LNCAP (cell line): ENCODE measurements at regions not wholly inside any gene's neighbourhood (a gene's known extent, or its start where the extent isn't known, plus 50 kb on each side); places are given as distances from the start of the nearest gene placed in this dataset.

Source experiments
- TF ChIP-seq, protein P1 (sequence below): fragments of 450-650 bp; IDR thresholded peaks from 2 replicates; pipeline ENCODE4 v1.5.1; 2017; ENCODE audit warnings: mild to moderate bottlenecking

DNA sequence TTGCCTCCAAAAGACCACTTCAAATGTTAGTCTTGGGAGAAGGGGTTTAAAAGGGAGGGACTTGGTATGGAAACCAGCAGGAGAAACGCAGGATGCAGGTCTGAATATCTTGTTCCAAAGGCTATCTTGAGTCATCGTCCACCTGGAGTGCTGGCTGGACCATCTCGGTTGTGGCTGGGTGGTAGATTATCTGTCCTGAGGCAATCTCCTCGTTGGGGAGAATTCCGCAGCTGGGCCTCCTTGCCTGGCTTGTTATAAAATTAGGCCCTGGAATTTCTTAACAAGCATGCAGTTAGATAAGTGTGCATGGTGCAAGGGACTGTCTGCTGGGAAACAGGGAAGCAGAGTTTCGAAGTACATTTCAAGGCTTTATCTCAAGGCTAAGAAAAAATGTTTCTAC lies 2045.7 kb upstream of the TENM3 start:
- TF ChIP-seq, protein P1, sequence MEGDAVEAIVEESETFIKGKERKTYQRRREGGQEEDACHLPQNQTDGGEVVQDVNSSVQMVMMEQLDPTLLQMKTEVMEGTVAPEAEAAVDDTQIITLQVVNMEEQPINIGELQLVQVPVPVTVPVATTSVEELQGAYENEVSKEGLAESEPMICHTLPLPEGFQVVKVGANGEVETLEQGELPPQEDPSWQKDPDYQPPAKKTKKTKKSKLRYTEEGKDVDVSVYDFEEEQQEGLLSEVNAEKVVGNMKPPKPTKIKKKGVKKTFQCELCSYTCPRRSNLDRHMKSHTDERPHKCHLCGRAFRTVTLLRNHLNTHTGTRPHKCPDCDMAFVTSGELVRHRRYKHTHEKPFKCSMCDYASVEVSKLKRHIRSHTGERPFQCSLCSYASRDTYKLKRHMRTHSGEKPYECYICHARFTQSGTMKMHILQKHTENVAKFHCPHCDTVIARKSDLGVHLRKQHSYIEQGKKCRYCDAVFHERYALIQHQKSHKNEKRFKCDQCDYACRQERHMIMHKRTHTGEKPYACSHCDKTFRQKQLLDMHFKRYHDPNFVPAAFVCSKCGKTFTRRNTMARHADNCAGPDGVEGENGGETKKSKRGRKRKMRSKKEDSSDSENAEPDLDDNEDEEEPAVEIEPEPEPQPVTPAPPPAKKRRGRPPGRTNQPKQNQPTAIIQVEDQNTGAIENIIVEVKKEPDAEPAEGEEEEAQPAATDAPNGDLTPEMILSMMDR: no peak

DNA sequence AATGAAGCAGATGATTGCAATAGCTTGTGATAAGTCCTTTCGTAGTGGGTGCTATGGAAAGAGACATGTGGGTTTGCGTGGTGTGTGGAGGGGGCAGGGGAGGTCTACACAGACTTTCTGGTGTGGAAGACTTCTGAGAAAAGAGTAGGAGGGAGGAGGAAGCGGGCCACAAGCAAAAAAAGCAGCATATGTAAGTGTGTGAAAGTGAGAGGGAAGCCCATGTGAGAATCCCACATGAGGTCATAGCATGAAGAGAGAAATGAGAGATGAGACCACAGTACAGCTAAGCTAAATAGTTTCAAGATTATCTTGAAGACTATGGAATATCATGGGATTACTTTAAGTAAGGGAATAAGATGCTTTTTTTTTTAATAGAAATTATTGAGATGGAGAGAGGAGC lies 2039.9 kb upstream of the TENM3 start:
- TF ChIP-seq, protein P1: no peak

DNA sequence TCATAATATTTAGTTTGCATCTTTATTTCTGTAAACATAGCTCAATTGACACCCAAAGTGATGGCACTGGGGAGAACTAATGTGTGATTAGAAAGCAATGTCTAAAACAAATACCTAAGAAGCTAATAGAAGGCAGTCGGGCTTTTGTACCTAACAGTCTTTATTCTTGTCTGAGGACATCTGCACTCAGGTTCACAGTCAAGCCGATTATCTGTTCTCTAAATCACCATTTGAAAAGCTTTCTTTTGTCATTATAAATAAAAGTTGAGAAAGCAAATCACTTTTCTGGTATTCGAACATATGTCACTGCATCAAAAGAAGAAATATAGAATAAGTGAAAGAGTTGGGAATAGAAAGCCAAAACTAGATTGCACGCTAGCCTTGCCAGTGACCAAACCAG lies 2037.9 kb upstream of the TENM3 start:
- TF ChIP-seq, protein P1: no peak

DNA sequence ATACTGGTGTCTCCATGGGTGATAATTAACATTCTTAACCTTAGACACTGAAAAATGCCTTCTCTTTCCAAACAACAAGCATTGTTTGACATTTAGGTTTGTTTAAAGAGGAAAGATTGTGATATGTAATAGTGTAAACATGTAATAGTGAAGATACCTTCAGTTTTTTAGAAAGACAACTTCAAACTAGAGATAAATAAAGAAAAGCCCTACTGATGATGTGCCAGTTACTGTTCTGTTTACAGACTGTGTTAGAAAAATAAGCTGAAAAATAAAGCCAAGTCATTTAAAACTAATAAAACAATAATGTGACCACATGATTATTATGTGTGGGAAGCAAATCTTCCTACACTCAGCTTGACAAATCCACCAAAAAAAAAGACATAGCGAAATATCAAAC lies 2035.3 kb upstream of the TENM3 start:
- TF ChIP-seq, protein P1: no peak

DNA sequence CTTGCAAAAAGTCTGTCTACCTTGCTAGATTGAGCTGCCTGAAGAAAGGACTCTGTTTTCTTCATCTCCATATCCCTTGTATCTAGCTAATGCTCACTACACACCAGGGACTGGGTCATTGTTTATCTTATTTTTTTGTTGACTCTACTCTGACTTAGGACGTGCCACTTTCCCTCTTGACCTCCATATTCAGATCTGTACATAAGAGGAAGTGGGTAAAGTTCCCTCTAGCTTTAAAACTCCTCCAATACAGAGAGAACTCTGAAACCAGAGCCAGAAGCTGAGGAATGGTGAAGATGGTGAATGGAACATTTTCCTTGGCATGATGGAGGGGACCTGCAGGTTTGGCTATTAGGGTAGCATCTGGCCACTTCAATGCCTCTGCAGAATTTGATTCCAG lies 2026.1 kb upstream of the TENM3 start:
- TF ChIP-seq, protein P1: no peak

DNA sequence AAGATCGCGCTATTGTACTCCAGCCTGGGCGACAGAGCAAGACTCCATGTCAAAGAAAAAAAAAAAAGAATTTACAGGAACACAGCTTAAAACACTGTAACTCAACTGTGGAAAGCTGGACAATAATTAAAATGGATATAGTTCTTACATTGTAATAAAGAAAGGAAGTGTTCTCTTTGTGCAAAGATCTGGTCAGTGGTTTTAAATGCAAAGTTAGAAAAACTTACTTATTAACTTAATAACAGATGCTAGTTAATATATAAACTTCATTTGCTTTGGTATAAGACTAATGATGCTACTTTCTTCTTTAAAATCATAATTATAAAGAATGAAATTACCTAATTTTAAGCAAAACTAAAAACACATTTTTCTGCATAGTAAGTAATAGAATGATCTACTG lies 2024.1 kb upstream of the TENM3 start:
- TF ChIP-seq, protein P1: no peak

DNA sequence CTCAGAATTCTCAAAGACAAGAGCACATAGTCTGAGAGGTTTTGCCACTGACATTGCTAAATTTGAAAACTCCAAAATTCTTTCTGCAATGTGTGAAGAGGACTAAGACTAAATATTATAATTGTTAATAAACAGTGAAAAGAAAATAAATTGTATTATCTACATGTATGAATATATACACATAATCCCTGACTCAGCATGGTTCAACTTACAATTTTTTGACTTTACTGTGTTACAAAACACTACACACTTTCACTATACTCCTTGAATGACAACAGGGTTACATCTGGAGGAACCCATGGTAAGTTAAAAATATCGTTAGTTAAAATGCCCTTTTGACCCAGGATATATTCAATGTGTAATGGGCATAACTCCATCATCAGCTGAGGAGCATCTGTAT lies 2017.2 kb upstream of the TENM3 start:
- TF ChIP-seq, protein P1: no peak

DNA sequence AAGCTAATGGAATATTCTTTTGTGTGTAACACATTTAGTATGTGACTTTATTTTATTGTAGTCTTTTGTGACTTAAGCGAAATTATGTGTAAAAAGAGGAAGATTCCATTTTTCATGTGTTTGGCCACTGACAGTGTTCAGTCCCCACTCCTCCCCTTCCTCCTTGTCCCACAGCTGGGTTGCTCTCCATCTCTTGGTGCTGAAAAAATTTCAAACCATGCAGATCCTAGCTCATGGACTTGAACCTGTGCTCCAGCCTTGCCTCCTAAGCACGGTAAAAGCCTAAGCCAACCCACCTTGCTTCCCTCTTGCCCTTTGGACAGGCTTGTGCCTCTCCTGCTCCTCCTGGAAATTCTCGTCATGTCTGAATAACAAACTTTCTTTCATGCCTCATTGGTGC lies 2008.5 kb upstream of the TENM3 start:
- TF ChIP-seq, protein P1: no peak
